Left ventricle myocardium inferior (tissue), 1 donor: ENCODE measurements at regions not wholly inside any gene's neighbourhood (a gene's known extent, or its start where the extent isn't known, plus 50 kb on each side); places are given as distances from the start of the nearest gene placed in this dataset.

Experiments
- DNase-seq: peaks from one replicate; pipeline ENCODE4 v3.0.0-alpha.2; 2020
- H3K27ac ChIP-seq: fragments of 200-600 bp; replicated peaks from 2 replicates; pipeline ENCODE4 v1.8.0; 2021
- H3K27me3 ChIP-seq: fragments of 200-600 bp; 2 replicates; pipeline ENCODE4 v1.8.0; 2021; ENCODE audit warnings: low read depth
- H3K36me3 ChIP-seq: fragments of 200-600 bp; 2 replicates; pipeline ENCODE4 v1.8.0; 2021
- H3K4me1 ChIP-seq: fragments of 200-600 bp; 2 replicates; pipeline ENCODE4 v1.8.0; 2021
- H3K4me3 ChIP-seq: fragments of 200-600 bp; 2 replicates; pipeline ENCODE4 v1.8.0; 2021; ENCODE audit warnings: mild to moderate bottlenecking, moderate library complexity
- H3K9me3 ChIP-seq: fragments of 200-600 bp; replicated peaks from 2 replicates; pipeline ENCODE4 v1.8.0; 2021
- CTCF ChIP-seq: fragments of 200-600 bp; IDR thresholded peaks from 2 replicates; pipeline ENCODE4 v1.8.0; 2021; ENCODE audit warnings: antibody characterized with exemption, mild to moderate bottlenecking, borderline replicate concordance
- intact Hi-C: fragments of 100-400 bp; cut with micrococcal nuclease; formaldehyde crosslinking; loops from one replicate; pipeline ENCODE4 v1.11.0; 2022
- donor health status: DM: no; HTN: yes; CAD: no; lungs with severe emphysema.

DNA sequence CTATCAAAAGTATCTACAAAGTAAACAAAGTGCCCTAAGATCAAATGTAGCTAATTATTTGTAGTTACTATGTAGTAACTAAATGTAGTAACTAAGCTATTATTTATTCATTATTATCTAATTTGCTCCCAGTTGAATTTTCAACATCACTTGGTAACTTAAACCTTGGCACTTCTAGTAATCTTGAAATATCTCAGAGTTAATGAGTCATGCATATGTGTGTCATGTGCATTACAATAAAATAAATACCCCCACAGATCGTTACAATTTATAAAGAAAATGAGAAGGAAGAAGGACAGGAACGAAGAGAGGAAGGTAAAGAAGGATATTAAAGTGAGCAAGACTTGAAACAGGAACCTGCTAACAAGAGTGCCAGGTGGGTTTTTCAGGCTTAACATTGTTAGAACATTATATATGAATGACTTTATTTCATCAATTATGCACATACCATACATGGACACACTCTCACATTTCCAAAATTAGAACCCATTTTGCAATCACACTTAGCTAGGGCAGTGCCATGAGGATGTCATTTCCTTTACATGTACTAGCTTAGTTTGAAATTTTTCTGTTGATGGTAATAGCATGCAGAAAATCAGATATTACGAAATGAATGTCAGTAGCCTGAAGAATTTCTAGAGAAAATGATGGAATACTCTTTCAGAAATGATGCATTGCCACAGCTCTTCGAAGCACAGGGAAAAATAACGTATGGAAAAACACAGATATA is 1670.4 kb upstream of the AGA start:
- no peak overlapping the region for H3K27ac ChIP-seq
- TF ChIP-seq CTCF, result no peak
- no peaks in the 10 kb centered on the region for H3K36me3 ChIP-seq
- H3K9me3 ChIP-seq, result peaks cover 8% of the 10 kb centered on the region
- intact Hi-C loops, result no loop called here
- H3K4me1 ChIP-seq, result no peaks in the 10 kb centered on the region
- no peaks in the 10 kb centered on the region for H3K27me3 ChIP-seq
- no peak overlapping the region for H3K4me3 ChIP-seq
- DNase-seq, result no peak

GRCh38 chr4:179114615-179115014 is 1672.4 kb upstream of the AGA start:
- intact Hi-C loops, result no loop called here
- Histone ChIP-seq H3K36me3 (no peaks in the 10 kb centered on the region), H3K27ac (no peak overlapping the region), H3K4me3 (no peak overlapping the region), H3K27me3 (no peaks in the 10 kb centered on the region), H3K4me1 (no peaks in the 10 kb centered on the region), H3K9me3 (peaks cover 8% of the 10 kb centered on the region)
- no peak for DNase-seq
- TF ChIP-seq CTCF, result no peak

- Histone ChIP-seq H3K27ac (no peak overlapping the region), H3K4me3 (no peak overlapping the region), H3K27me3 (no peaks in the 10 kb centered on the region), H3K4me1 (no peaks in the 10 kb centered on the region), H3K9me3 (peaks cover 6% of the 10 kb centered on the region), H3K36me3 (no peaks in the 10 kb centered on the region)
- DNase-seq, result no peak
- intact Hi-C loops, result no loop called here
- no peak for TF ChIP-seq CTCF
Measured at GRCh38 chr4:179116011-179116410, 1673.8 kb upstream of the AGA start.

DNA sequence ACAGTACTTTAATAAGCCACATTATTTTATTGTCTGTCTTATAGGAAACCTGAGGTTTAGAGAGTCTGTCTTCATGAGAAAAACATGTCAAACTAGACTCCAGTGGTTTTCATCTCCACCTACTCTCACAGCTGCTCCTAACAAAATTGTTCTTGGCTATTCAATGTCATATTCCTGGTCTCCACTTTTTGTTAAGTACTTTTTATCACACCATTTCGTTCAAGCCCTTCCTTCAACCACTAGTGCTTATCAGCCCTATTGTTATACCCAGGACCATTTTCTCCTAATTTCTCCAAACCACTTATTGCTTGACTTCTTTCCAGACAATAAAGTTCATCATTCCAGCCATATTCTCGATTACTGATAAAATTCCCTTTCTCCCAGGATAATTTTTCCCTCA is 1674.3 kb upstream of the AGA start:
- no peak for DNase-seq
- H3K27ac ChIP-seq, result no peak overlapping the region
- TF ChIP-seq CTCF, result no peak
- H3K9me3 ChIP-seq, result peaks cover 4% of the 10 kb centered on the region
- H3K36me3 ChIP-seq, result no peaks in the 10 kb centered on the region
- intact Hi-C loops, result no loop called here
- H3K4me3 ChIP-seq, result no peak overlapping the region
- H3K27me3 ChIP-seq, result no peaks in the 10 kb centered on the region
- no peaks in the 10 kb centered on the region for H3K4me1 ChIP-seq

DNA sequence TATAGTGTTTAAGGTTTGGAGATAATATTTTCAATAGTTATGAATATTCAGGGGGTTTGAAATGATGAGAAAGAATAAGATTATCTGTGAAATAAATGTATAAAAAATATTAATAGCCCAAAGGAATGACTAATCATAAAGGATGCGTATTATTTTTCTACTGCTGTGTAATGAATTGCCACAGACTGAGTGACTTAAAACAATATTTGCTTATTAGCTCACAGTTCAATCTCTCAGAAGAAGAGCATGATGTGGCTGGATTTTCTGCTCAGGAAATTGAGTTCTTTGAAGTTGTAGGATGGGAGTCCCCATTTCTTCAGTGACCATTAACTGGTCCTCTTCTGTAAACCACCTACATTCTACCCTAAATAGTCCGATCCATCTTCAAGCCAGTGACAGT is 1680.8 kb upstream of the AGA start:
- Histone ChIP-seq H3K4me1 (no peaks in the 10 kb centered on the region), H3K27ac (no peak overlapping the region), H3K36me3 (no peaks in the 10 kb centered on the region), H3K9me3 (peaks cover 13% of the 10 kb centered on the region), H3K4me3 (no peak overlapping the region), H3K27me3 (no peaks in the 10 kb centered on the region)
- TF ChIP-seq CTCF, result no peak
- intact Hi-C loops, result no loop called here
- DNase-seq, result no peak
